ENCODE measurements at regions not wholly inside any gene's neighbourhood (a gene's known extent, or its start where the extent isn't known, plus 50 kb on each side); places are given as distances from the start of the nearest gene placed in this dataset.

- no peaks in the 10 kb centered on the region for H3K36me3 ChIP-seq (ENCODE audit: control insufficient read depth, insufficient read depth, low read length)
- H3K4me1 ChIP-seq (ENCODE audit: control insufficient read depth, insufficient read depth, low read length): no peaks in the 10 kb centered on the region
- no peaks in the 10 kb centered on the region for H3K27me3 ChIP-seq (ENCODE audit: control insufficient read depth, insufficient read depth, low read length, poor library complexity, severe bottlenecking)
- no peak overlapping the region for H3K4me3 ChIP-seq (ENCODE audit: insufficient read depth, low read depth, low read length)
- H3K9me3 ChIP-seq (ENCODE audit: control insufficient read depth, low read length): no peaks in the 10 kb centered on the region
- WGBS, 2 experiments: 80 to 96% methylated on average over 1 to 2 of the region's 2 CpGs
- no peak overlapping the region for H3K27ac ChIP-seq (ENCODE audit: insufficient read depth, low read depth, low read length, poor library complexity, severe bottlenecking)
These were observed 188.5 kb downstream of the HLX start for GRCh38 chr1:221067721-221068120.

GRCh38 chr1:221069178-221069903 is 190.1 kb downstream of the HLX start:
- 90 to 93% methylated on average over 4 to 5 of the region's 5 CpGs for WGBS, 2 experiments

GRCh38 chr1:221069986-221070385 is 190.7 kb downstream of the HLX start:
- WGBS, 2 experiments: 94 to 100% methylated on average over 2 of the region's 2 CpGs
- no peaks in the 10 kb centered on the region for H3K36me3 ChIP-seq (ENCODE audit: control insufficient read depth, insufficient read depth, low read length)
- H3K27me3 ChIP-seq (ENCODE audit: control insufficient read depth, insufficient read depth, low read length, poor library complexity, severe bottlenecking): no peaks in the 10 kb centered on the region
- H3K27ac ChIP-seq (ENCODE audit: insufficient read depth, low read depth, low read length, poor library complexity, severe bottlenecking): no peak overlapping the region
- no peaks in the 10 kb centered on the region for H3K9me3 ChIP-seq (ENCODE audit: control insufficient read depth, low read length)
- H3K4me1 ChIP-seq (ENCODE audit: control insufficient read depth, insufficient read depth, low read length): no peaks in the 10 kb centered on the region
- no peak overlapping the region for H3K4me3 ChIP-seq (ENCODE audit: insufficient read depth, low read depth, low read length)

More at GRCh38 chr1:221069178-221069903, 190.1 kb downstream of the HLX start:
- no peak overlapping the region for H3K4me3 ChIP-seq (ENCODE audit: insufficient read depth, low read depth, low read length)
- H3K9me3 ChIP-seq (ENCODE audit: control insufficient read depth, low read length): no peaks in the 10 kb centered on the region
- H3K4me1 ChIP-seq (ENCODE audit: control insufficient read depth, insufficient read depth, low read length): no peaks in the 10 kb centered on the region
- H3K36me3 ChIP-seq (ENCODE audit: control insufficient read depth, insufficient read depth, low read length): no peaks in the 10 kb centered on the region
- H3K27ac ChIP-seq (ENCODE audit: insufficient read depth, low read depth, low read length, poor library complexity, severe bottlenecking): no peak overlapping the region
- H3K27me3 ChIP-seq (ENCODE audit: control insufficient read depth, insufficient read depth, low read length, poor library complexity, severe bottlenecking): no peaks in the 10 kb centered on the region

DNA sequence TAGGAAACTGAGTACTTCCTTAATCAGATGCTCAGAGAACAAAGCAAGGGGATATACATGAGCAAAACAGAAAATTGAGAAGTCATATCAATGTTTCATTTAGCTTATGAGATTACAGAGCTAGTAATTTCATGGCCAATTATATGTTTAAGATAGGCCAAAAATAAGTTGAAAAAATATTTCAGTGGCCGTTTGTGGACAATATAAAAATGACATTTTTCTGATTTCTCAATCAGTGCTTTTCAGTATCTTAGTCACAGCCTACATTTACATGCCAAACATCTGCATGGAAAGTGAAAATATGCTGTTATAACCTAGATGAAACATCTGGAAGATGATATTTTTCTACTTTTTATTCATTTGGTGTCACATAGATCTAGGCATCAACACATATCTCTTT is 192.5 kb downstream of the HLX start:
- Histone ChIP-seq H3K27me3 (ENCODE audit: control insufficient read depth, insufficient read depth, low read length, poor library complexity, severe bottlenecking) (no peaks in the 10 kb centered on the region), H3K4me3 (ENCODE audit: insufficient read depth, low read depth, low read length) (no peak overlapping the region), H3K27ac (ENCODE audit: insufficient read depth, low read depth, low read length, poor library complexity, severe bottlenecking) (no peak overlapping the region), H3K9me3 (ENCODE audit: control insufficient read depth, low read length) (no peaks in the 10 kb centered on the region), H3K4me1 (ENCODE audit: control insufficient read depth, insufficient read depth, low read length) (no peaks in the 10 kb centered on the region), H3K36me3 (ENCODE audit: control insufficient read depth, insufficient read depth, low read length) (no peaks in the 10 kb centered on the region)
- 90% methylated on average over 1 of the region's 1 CpG; no CpG with 5 or more reads in 1 of the 2 experiments for WGBS, 2 experiments

DNA sequence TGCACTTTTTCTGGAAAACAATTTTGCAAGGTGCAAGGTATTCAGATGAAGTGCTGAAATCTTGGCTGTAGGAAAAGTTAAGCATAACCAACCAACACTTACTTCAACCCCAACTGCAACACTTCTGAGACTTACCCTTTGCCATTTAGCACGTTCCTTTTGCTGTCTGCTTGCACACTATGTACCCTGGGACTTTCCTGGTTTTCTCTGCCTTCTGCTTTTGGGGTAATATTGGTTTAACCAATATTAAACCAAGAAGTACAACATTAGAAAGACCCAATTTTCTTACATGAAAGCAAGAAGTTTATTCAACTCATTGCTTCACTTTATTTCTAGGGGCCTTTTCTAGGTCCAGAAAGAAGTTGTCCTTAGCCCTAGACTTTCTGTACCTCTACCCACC is 193.0 kb downstream of the HLX start:
- H3K4me3 ChIP-seq (ENCODE audit: insufficient read depth, low read depth, low read length): no peak overlapping the region
- WGBS, 2 experiments: 86 to 96% methylated on average over 1 of the region's 1 CpG
- H3K27ac ChIP-seq (ENCODE audit: insufficient read depth, low read depth, low read length, poor library complexity, severe bottlenecking): no peak overlapping the region
- H3K36me3 ChIP-seq (ENCODE audit: control insufficient read depth, insufficient read depth, low read length): no peaks in the 10 kb centered on the region
- no peaks in the 10 kb centered on the region for H3K4me1 ChIP-seq (ENCODE audit: control insufficient read depth, insufficient read depth, low read length)
- H3K9me3 ChIP-seq (ENCODE audit: control insufficient read depth, low read length): no peaks in the 10 kb centered on the region
- H3K27me3 ChIP-seq (ENCODE audit: control insufficient read depth, insufficient read depth, low read length, poor library complexity, severe bottlenecking): no peaks in the 10 kb centered on the region

- H3K27me3 ChIP-seq (ENCODE audit: control insufficient read depth, insufficient read depth, low read length, poor library complexity, severe bottlenecking): no peaks in the 10 kb centered on the region
- no peaks in the 10 kb centered on the region for H3K36me3 ChIP-seq (ENCODE audit: control insufficient read depth, insufficient read depth, low read length)
- no peak overlapping the region for H3K27ac ChIP-seq (ENCODE audit: insufficient read depth, low read depth, low read length, poor library complexity, severe bottlenecking)
- 88 to 90% methylated on average over 2 of the region's 2 CpGs for WGBS, 2 experiments
- no peak overlapping the region for H3K4me3 ChIP-seq (ENCODE audit: insufficient read depth, low read depth, low read length)
- no peaks in the 10 kb centered on the region for H3K9me3 ChIP-seq (ENCODE audit: control insufficient read depth, low read length)
- H3K4me1 ChIP-seq (ENCODE audit: control insufficient read depth, insufficient read depth, low read length): no peaks in the 10 kb centered on the region
These were observed 195.1 kb downstream of the HLX start for GRCh38 chr1:221074332-221074731.

DNA sequence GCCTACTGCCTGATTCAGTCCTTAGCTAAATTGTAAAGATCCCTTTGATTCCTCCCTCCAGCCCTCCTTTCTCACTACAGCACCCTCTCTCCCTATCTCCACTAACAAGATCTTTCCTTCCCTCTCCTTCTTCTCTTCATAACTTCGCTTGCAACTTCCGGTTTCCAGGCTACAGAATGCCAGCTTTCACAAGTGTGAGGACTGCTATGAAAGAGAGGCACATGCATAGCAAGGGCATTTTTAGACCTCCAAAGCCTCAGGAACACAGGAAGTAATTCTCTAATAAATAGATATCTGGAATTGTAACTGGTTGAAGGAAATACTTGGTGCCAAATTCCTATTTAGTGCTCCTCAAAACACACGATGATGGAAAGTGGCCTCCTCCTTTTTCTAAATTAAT is 196.7 kb downstream of the HLX start:
- Histone ChIP-seq H3K27ac (ENCODE audit: insufficient read depth, low read depth, low read length, poor library complexity, severe bottlenecking) (no peak overlapping the region), H3K4me1 (ENCODE audit: control insufficient read depth, insufficient read depth, low read length) (no peaks in the 10 kb centered on the region), H3K9me3 (ENCODE audit: control insufficient read depth, low read length) (no peaks in the 10 kb centered on the region), H3K27me3 (ENCODE audit: control insufficient read depth, insufficient read depth, low read length, poor library complexity, severe bottlenecking) (no peaks in the 10 kb centered on the region), H3K4me3 (ENCODE audit: insufficient read depth, low read depth, low read length) (no peak overlapping the region), H3K36me3 (ENCODE audit: control insufficient read depth, insufficient read depth, low read length) (no peaks in the 10 kb centered on the region)
- 79 to 82% methylated on average over 3 of the region's 3 CpGs for WGBS, 2 experiments

DNA sequence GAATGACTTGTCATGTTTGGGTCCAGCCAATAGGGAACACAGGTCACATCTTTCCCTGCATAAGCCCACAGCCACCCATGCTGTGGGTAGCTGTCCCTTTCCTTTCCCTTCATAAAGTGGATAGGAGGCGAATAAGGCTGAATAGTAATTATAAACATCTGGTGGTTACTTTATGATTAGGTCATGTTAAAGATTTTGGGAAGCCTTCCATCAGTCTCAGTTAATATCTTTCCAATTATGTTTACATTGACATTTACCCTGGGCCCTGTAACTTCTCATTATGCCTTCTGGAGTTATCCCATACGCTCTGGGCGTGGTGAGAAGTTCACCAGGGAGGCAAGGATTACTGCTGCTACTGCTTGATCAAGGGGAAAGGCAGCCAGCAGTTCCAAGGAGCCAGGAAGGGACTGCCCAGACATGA is 197.2 kb downstream of the HLX start:
- WGBS, 2 experiments: 91 to 98% methylated on average over 2 of the region's 3 CpGs

GRCh38 chr1:221078260-221078965 is 199.2 kb downstream of the HLX start:
- WGBS, 2 experiments: 93 to 94% methylated on average over 1 of the region's 1 CpG
- H3K36me3 ChIP-seq (ENCODE audit: control insufficient read depth, insufficient read depth, low read length): no peaks in the 10 kb centered on the region
- H3K9me3 ChIP-seq (ENCODE audit: control insufficient read depth, low read length): no peaks in the 10 kb centered on the region
- H3K27me3 ChIP-seq (ENCODE audit: control insufficient read depth, insufficient read depth, low read length, poor library complexity, severe bottlenecking): no peaks in the 10 kb centered on the region
- no peak overlapping the region for H3K27ac ChIP-seq (ENCODE audit: insufficient read depth, low read depth, low read length, poor library complexity, severe bottlenecking)
- no peak overlapping the region for H3K4me3 ChIP-seq (ENCODE audit: insufficient read depth, low read depth, low read length)
- no peaks in the 10 kb centered on the region for H3K4me1 ChIP-seq (ENCODE audit: control insufficient read depth, insufficient read depth, low read length)

More for the DNA sequence above, 197.2 kb downstream of the HLX start:
- Histone ChIP-seq H3K27ac (ENCODE audit: insufficient read depth, low read depth, low read length, poor library complexity, severe bottlenecking) (no peak overlapping the region), H3K36me3 (ENCODE audit: control insufficient read depth, insufficient read depth, low read length) (no peaks in the 10 kb centered on the region), H3K4me1 (ENCODE audit: control insufficient read depth, insufficient read depth, low read length) (no peaks in the 10 kb centered on the region), H3K27me3 (ENCODE audit: control insufficient read depth, insufficient read depth, low read length, poor library complexity, severe bottlenecking) (no peaks in the 10 kb centered on the region), H3K9me3 (ENCODE audit: control insufficient read depth, low read length) (no peaks in the 10 kb centered on the region), H3K4me3 (ENCODE audit: insufficient read depth, low read depth, low read length) (no peak overlapping the region)

DNA sequence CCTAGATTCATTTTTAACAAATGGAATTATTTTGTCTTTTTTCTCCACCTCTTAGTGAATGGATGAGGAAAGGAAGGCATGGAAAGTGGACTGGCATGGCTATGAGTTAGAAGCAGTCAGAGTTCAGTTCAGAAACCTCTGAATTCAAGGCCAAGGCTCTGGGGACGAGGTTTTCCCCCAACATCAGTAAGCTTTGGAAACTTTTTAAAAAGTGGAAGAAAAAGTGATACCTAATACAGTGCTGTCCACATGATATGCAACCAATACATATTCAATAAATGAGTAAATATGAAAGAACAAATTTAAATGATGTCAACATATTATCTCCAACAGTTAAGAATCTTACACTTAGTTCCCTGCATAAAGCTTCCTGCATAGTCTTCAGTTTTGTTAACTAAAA is 204.7 kb downstream of the HLX start:
- no peak overlapping the region for H3K27ac ChIP-seq (ENCODE audit: insufficient read depth, low read depth, low read length, poor library complexity, severe bottlenecking)
- 78 to 100% methylated on average over 1 of the region's 1 CpG for WGBS, 2 experiments
- no peaks in the 10 kb centered on the region for H3K4me1 ChIP-seq (ENCODE audit: control insufficient read depth, insufficient read depth, low read length)
- H3K4me3 ChIP-seq (ENCODE audit: insufficient read depth, low read depth, low read length): no peak overlapping the region
- no peaks in the 10 kb centered on the region for H3K9me3 ChIP-seq (ENCODE audit: control insufficient read depth, low read length)
- no peaks in the 10 kb centered on the region for H3K27me3 ChIP-seq (ENCODE audit: control insufficient read depth, insufficient read depth, low read length, poor library complexity, severe bottlenecking)
- H3K36me3 ChIP-seq (ENCODE audit: control insufficient read depth, insufficient read depth, low read length): no peaks in the 10 kb centered on the region
